ENCODE measurements at regions not wholly inside any gene's neighbourhood (a gene's known extent, or its start where the extent isn't known, plus 50 kb on each side); places are given as distances from the start of the nearest gene placed in this dataset.

DNA sequence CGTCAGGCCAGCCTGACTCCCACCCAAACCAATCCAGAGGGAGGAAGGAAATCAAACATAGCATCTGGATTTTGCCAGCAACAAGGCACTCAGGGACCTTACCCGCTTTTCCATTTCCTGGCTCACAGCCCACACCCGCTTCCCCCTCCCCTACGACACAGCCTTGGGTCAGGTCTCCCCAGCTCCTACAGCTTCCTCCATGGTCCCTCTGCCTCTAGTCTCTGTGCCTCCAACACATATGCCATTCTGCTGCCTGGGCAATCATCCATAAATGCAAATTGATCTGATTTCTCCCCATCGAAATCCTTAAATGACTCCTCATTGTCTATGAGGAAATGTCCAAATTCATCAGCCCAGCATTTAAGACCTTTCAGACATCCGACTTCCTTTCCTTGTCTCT lies 53.2 kb upstream of the CUX1 start:
- TF ChIP-seq, protein P1, sequence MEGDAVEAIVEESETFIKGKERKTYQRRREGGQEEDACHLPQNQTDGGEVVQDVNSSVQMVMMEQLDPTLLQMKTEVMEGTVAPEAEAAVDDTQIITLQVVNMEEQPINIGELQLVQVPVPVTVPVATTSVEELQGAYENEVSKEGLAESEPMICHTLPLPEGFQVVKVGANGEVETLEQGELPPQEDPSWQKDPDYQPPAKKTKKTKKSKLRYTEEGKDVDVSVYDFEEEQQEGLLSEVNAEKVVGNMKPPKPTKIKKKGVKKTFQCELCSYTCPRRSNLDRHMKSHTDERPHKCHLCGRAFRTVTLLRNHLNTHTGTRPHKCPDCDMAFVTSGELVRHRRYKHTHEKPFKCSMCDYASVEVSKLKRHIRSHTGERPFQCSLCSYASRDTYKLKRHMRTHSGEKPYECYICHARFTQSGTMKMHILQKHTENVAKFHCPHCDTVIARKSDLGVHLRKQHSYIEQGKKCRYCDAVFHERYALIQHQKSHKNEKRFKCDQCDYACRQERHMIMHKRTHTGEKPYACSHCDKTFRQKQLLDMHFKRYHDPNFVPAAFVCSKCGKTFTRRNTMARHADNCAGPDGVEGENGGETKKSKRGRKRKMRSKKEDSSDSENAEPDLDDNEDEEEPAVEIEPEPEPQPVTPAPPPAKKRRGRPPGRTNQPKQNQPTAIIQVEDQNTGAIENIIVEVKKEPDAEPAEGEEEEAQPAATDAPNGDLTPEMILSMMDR (IDR thresholded peaks at IDR 0.05), result no peak
- TF ChIP-seq POLR2A (IDR thresholded peaks at IDR 0.05), result no peak

All from body of pancreas (tissue), 4 donors.